Activated CD8-positive, alpha-beta memory T cell treated with anti-CD3 and anti-CD28 coated beads, Interleukin-2, amount 50 U/mL, for 4 hours (primary cell): ENCODE measurements at regions not wholly inside any gene's neighbourhood (a gene's known extent, or its start where the extent isn't known, plus 50 kb on each side); places are given as distances from the start of the nearest gene placed in this dataset.
"Not testable (repeated sequence)": the region's sequence is repeated elsewhere in the genome, so short reads cannot be mapped to it uniquely, and the experiment has no call there.

Source experiments
- DNase-seq: peaks from one replicate; pipeline ENCODE4 v3.0.0-alpha.2; 2020

- DNase-seq = no peak
These were observed 229.3 kb upstream of the PKN2 start for GRCh38 chr1:88454781-88455180.

GRCh38 chr1:88455621-88456256 lies 228.3 kb upstream of the PKN2 start:
- no peak for DNase-seq

GRCh38 chr1:88457197-88457596 lies 226.9 kb upstream of the PKN2 start:
- DNase-seq = no peak

GRCh38 chr1:88461007-88461406 lies 223.1 kb upstream of the PKN2 start:
- no peak for DNase-seq

- no peak for DNase-seq
These were observed 222.0 kb upstream of the PKN2 start for GRCh38 chr1:88462096-88462487.

GRCh38 chr1:88462488-88463261 lies 221.4 kb upstream of the PKN2 start:
- DNase-seq = no peak

- no peak for DNase-seq
These were observed 220.6 kb upstream of the PKN2 start for GRCh38 chr1:88463401-88463985.

- DNase-seq = no peak
These were observed 218.1 kb upstream of the PKN2 start for GRCh38 chr1:88466011-88466410.

GRCh38 chr1:88466899-88467580 lies 217.0 kb upstream of the PKN2 start:
- DNase-seq = no peak

- DNase-seq = no peak
These were observed 211.8 kb upstream of the PKN2 start for GRCh38 chr1:88472298-88472697.

GRCh38 chr1:88472714-88473113 lies 211.4 kb upstream of the PKN2 start:
- no peak for DNase-seq

GRCh38 chr1:88474555-88475304 lies 209.3 kb upstream of the PKN2 start:
- no peak for DNase-seq

- DNase-seq = no peak
These were observed 199.2 kb upstream of the PKN2 start for GRCh38 chr1:88484881-88485280.

- DNase-seq = no peak
These were observed 195.8 kb upstream of the PKN2 start for GRCh38 chr1:88488237-88488636.

GRCh38 chr1:88490676-88491075 lies 193.4 kb upstream of the PKN2 start:
- no peak for DNase-seq

GRCh38 chr1:88499671-88500070 lies 184.4 kb upstream of the PKN2 start:
- no peak for DNase-seq

GRCh38 chr1:88502886-88503285 lies 181.2 kb upstream of the PKN2 start:
- DNase-seq = no peak

- no peak for DNase-seq
These were observed 180.4 kb upstream of the PKN2 start for GRCh38 chr1:88503646-88504045.

GRCh38 chr1:88504601-88505000 lies 179.5 kb upstream of the PKN2 start:
- no peak for DNase-seq

GRCh38 chr1:88509379-88509778 lies 174.7 kb upstream of the PKN2 start:
- no peak for DNase-seq

- DNase-seq = no peak
These were observed 169.5 kb upstream of the PKN2 start for GRCh38 chr1:88514544-88515060.

GRCh38 chr1:88517499-88517898 lies 166.6 kb upstream of the PKN2 start:
- not testable (repeated sequence) for DNase-seq

- no peak for DNase-seq
These were observed 164.9 kb upstream of the PKN2 start for GRCh38 chr1:88519156-88519555.
